IPS DF 6.9 (cell line): ENCODE measurements at regions not wholly inside any gene's neighbourhood (a gene's known extent, or its start where the extent isn't known, plus 50 kb on each side); places are given as distances from the start of the nearest gene placed in this dataset.

ENCODE experiments used
- DNase-seq: peaks from one replicate; pipeline ENCODE4 v3.0.0-alpha.2; 2013; ENCODE audit warnings: low read depth, low spot score
- H3K27ac ChIP-seq: one replicate; pipeline ENCODE4 v1.5.1; 2013; ENCODE audit warnings: low read length, control low read depth
- H3K27me3 ChIP-seq: 2 replicates; pipeline ENCODE4 v1.6.1; 2013; ENCODE audit warnings: mild to moderate bottlenecking, low read length; ENCODE audit not compliant: control insufficient read depth, insufficient read depth
- H3K36me3 ChIP-seq: 2 replicates; pipeline ENCODE4 v1.6.1; 2013; ENCODE audit warnings: low read length; ENCODE audit not compliant: control insufficient read depth, insufficient read depth
- H3K4me1 ChIP-seq: 2 replicates; pipeline ENCODE4 v1.6.1; 2013; ENCODE audit warnings: low read length; ENCODE audit not compliant: control insufficient read depth, insufficient read depth
- H3K4me3 ChIP-seq: 2 replicates; pipeline ENCODE4 v1.5.1; 2013; ENCODE audit warnings: mild to moderate bottlenecking, low read length
- H3K9me3 ChIP-seq: 2 replicates; pipeline ENCODE4 v1.6.1; 2013; ENCODE audit warnings: low read length, inconsistent platforms; ENCODE audit not compliant: control insufficient read depth, insufficient read depth
- WGBS: extraction: QIAGEN DNeasy Blood & Tissue Kit; methylation state at CpG from one replicate; pipeline ENCODE4 v1.1.7; 2013; ENCODE audit warnings: mixed read lengths, missing lambda C conversion rate; ENCODE audit not compliant: insufficient read length, insufficient coverage; 5-methylcytosine and 5-hydroxymethylcytosine counted together

DNA sequence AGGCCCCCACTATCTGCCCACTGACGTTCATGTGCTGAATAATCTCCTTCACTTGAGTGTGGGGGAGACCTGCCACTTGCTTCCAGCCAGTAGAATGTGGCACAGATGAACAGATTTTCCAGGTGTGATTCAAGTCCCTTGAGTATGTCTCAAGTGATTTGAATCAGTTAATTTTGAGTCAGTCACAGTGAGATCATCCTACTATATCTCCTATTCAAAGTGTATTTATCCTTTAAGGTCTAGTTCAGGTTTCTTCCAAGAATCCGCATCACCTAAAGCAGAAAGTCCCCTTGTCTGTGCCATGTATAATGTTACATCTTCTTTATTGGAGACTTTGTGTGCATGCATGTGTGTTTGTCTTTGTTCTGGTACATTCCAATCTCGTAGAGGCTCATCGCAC, 208.3 kb upstream of the DAB2 start:
- no peak for DNase-seq
- Histone ChIP-seq H3K4me3 (no peak overlapping the region), H3K4me1 (no peaks in the 10 kb centered on the region), H3K9me3 (no peaks in the 10 kb centered on the region), H3K27me3 (no peaks in the 10 kb centered on the region), H3K27ac (no peak overlapping the region), H3K36me3 (no peaks in the 10 kb centered on the region)
- no CpG with 5 or more reads among the region's 4 CpGs for WGBS

DNA sequence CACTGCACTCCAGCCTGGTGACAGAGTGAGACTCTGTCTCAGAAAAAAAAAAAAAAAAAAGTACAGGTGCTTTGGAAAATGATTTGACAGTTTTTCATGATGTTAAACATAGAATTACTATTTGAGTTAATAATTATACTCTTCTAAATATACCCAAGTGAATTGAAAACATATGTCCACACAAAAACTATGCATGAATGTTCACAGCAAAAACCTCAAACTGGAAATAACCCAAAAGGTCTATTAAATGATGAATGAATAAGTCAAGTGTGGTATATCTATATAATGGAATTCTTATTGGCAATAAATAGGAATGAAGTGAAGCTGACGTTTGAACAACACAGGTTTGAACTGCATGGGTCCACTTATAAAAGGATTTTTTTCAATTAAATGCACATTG, 207.2 kb upstream of the DAB2 start:
- Histone ChIP-seq H3K27me3 (no peaks in the 10 kb centered on the region), H3K36me3 (no peaks in the 10 kb centered on the region), H3K9me3 (no peaks in the 10 kb centered on the region), H3K4me1 (no peaks in the 10 kb centered on the region), H3K4me3 (no peak overlapping the region), H3K27ac (no peak overlapping the region)
- WGBS: no CpG with 5 or more reads among the region's 1 CpG
- no peak for DNase-seq

DNA sequence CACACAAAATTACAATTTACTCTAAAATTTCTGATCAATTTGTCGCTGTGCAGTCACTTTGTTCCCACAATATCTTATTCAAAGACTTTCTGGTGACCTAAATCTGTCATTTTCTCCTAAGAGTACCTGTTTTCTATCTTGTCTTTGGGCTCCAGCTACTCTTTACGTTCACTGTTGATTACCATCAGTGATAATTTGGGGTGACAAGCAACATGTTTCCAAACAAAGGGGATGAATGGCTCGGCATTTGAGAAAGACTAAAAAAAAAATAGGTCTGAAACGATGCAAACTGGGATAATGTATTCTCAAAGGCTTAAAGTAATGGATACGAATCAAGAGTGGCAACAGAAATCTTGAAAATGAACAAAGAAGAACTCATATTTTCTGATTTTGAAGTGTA, 205.2 kb upstream of the DAB2 start:
- no peaks in the 10 kb centered on the region for H3K36me3 ChIP-seq
- DNase-seq: no peak
- no peaks in the 10 kb centered on the region for H3K9me3 ChIP-seq
- H3K27ac ChIP-seq: no peak overlapping the region
- no peaks in the 10 kb centered on the region for H3K4me1 ChIP-seq
- H3K4me3 ChIP-seq: no peak overlapping the region
- WGBS: no CpG with 5 or more reads among the region's 5 CpGs
- H3K27me3 ChIP-seq: no peaks in the 10 kb centered on the region

DNA sequence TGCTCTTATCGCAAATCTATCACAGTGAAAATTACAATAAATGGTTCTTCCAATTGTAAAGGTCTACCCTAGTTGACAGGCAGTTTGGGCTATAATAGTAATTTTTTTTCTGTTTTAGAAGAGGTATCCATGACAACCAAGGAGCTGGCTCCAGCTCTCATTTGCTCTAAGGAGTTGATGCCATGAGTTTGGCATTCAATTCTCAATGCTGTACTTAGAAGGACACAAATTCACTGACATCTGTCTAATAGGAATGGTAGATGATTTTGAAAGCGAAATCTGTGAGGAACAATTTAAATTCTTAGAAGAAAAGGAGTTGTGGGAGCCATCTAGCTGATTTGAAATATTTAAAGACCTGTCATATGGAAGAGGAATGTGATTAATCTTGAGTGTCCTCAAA, 203.6 kb upstream of the DAB2 start:
- Histone ChIP-seq H3K4me1 (no peaks in the 10 kb centered on the region), H3K36me3 (no peaks in the 10 kb centered on the region), H3K27me3 (no peaks in the 10 kb centered on the region), H3K27ac (no peak overlapping the region), H3K4me3 (no peak overlapping the region), H3K9me3 (no peaks in the 10 kb centered on the region)
- DNase-seq: no peak
- no CpG with 5 or more reads among the region's 2 CpGs for WGBS

DNA sequence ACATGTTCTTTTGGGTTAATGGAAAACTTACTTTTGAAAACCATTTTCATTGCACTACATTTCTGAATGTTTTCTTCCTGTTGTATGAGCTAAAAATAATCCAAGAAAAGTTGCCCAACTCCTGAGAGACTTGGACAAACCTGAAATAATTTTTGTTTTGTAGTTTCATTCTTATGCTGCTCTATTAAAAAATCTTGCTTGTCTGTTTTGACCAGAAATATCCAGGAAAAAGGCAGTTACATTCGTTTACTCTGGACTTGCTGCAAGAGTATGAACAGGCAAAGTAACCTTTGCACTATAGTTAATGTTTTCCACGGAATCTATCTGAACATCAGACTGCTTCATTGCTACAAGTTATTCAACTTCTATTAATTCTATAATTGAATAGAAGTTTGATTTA, 200.1 kb upstream of the DAB2 start:
- Histone ChIP-seq H3K36me3 (no peaks in the 10 kb centered on the region), H3K27ac (no peak overlapping the region), H3K4me1 (no peaks in the 10 kb centered on the region), H3K4me3 (no peak overlapping the region), H3K9me3 (no peaks in the 10 kb centered on the region), H3K27me3 (no peaks in the 10 kb centered on the region)
- no peak for DNase-seq
- WGBS: no CpG with 5 or more reads among the region's 2 CpGs

DNA sequence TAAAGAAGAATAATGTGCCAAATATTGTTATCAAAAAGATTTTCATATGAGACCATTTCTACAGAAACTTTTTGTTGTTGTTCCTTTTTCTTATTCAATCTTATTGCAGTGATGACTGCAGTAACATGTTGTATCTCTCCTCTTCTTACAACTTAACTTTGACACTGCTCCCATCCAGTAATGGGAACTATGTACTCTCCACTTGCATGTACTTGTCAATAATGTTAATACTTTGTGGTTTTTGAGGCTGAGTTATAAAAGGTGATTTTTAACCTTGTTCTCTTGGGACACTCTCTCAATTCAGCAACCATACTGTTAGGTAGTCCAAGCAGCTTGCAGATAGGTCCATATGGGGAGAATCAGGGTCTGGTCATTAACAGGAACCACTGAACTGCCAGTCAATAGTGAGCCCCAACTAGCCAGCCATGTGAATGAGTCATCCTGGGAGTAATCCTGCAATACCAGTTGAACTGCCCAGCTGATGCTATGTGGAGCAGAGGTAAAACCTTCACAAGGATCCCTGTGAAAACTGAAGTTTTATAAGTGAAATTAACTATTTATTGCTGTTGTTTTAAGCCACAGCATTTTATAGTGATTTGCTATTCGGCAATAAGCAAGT, 199.6 kb upstream of the DAB2 start:
- Histone ChIP-seq H3K4me1 (no peaks in the 10 kb centered on the region), H3K36me3 (no peaks in the 10 kb centered on the region), H3K4me3 (no peak overlapping the region), H3K27ac (no peak overlapping the region), H3K9me3 (no peaks in the 10 kb centered on the region), H3K27me3 (no peaks in the 10 kb centered on the region)
- no CpG with 5 or more reads among the region's 1 CpG for WGBS
- DNase-seq: no peak

DNA sequence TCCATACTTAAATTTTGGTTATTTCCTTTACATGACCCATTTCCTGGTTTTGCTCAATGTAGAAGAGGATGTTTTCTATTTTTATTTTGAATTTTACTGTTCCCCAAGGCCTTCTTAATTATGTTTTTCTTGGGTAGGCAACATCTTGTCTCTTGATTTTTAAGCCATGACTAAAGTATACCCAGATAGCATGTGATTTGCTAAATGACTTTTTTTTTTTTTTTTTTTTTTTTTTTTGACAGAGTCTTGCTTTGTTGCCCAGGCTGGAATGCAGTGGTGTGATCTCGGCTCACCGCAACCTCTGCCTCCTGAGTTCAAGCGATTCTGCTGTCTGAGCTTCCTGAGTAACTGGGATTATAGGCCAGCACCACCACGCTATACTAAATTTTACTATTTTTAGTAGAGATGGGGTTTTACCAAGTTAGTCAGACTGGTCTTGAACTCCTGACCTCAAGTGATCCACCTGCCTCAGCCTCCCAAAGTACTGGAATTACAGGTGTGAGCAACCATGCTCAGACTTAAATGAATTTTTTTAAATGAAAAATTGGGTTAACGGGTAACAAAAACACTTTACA, 198.6 kb upstream of the DAB2 start:
- no CpG with 5 or more reads among the region's 5 CpGs for WGBS
- H3K27me3 ChIP-seq: no peaks in the 10 kb centered on the region
- no peak overlapping the region for H3K27ac ChIP-seq
- H3K9me3 ChIP-seq: no peaks in the 10 kb centered on the region
- no peak overlapping the region for H3K4me3 ChIP-seq
- no peak for DNase-seq
- H3K36me3 ChIP-seq: no peaks in the 10 kb centered on the region
- H3K4me1 ChIP-seq: no peaks in the 10 kb centered on the region

DNA sequence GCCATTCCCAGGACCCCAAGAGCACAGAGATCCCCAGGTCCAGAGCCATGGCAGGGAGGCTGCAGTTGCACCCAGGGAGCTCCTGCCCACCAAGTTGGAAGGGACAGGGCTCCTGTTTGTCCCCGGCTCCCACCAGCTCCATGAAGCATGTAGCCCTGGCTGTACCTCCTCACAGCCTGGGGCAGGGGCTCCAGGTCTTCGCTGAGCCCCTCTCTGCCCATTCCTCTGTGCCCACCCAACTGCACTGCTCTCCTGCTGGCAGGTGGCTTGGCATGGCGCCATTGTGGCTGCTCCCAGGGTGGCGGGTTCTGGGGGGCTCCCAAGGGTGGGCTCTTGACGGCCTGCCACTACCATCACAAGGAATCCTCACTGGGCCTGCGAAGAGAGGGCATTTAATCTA, 197.5 kb upstream of the DAB2 start:
- H3K36me3 ChIP-seq: no peaks in the 10 kb centered on the region
- no peaks in the 10 kb centered on the region for H3K4me1 ChIP-seq
- DNase-seq: no peak
- H3K4me3 ChIP-seq: no peak overlapping the region
- no peaks in the 10 kb centered on the region for H3K27me3 ChIP-seq
- H3K27ac ChIP-seq: no peak overlapping the region
- no CpG with 5 or more reads among the region's 6 CpGs for WGBS
- no peaks in the 10 kb centered on the region for H3K9me3 ChIP-seq

DNA sequence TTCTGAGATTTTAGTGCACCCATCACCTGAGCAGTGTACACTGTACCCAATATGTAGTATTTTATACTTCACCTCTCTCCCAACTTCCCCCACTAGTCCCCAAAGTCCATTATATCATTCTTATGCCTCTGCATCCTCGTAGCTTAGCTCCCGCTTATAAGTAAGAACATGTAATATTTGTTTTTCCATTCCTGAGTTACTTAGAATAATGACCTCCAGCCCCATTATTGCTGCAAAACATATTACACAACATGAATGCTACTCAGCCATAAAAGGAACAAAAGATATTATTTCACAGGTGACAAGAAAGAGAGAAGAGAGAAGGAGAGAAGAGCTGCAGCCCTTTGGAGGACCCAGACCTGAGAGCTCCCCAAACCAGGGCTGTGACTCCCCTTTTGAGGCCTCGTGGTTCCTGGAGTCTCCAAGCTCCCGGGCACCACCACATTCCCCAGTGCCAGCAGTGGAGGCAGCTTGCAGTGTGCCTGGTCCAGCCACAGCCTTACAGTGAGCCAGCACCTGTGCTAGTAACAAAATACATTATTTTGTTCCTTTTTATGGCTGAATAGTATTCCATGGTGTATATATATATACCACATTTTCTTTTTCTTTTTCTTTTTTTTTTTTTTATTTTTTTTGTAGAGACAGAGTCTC, 194.5 kb upstream of the DAB2 start:
- no peak for DNase-seq
- no peak overlapping the region for H3K4me3 ChIP-seq
- no peaks in the 10 kb centered on the region for H3K9me3 ChIP-seq
- no peaks in the 10 kb centered on the region for H3K27me3 ChIP-seq
- no peak overlapping the region for H3K27ac ChIP-seq
- no peaks in the 10 kb centered on the region for H3K4me1 ChIP-seq
- no CpG with 5 or more reads among the region's 4 CpGs for WGBS
- H3K36me3 ChIP-seq: no peaks in the 10 kb centered on the region

DNA sequence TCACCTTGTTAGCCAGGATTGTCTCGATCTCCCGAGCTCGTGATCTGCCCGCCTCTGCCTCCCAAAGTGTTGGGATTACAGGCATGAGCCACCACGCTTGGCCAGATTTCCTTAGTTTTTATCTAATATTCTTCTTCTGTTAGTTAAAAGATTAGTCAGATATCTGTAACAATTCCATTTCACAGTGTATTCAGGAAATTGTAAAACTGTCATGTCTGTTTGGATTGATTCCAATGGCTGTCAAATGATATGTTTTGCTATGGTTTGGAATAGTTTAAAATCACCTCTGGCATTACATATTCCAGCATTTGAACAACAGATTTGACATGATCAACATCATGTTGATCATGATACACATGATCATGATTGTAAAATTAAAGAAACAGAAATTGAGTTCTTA, 193.6 kb upstream of the DAB2 start:
- no peaks in the 10 kb centered on the region for H3K36me3 ChIP-seq
- no peaks in the 10 kb centered on the region for H3K4me1 ChIP-seq
- H3K27ac ChIP-seq: no peak overlapping the region
- WGBS: no CpG with 5 or more reads among the region's 5 CpGs
- no peak overlapping the region for H3K4me3 ChIP-seq
- DNase-seq: no peak
- H3K27me3 ChIP-seq: no peaks in the 10 kb centered on the region
- H3K9me3 ChIP-seq: no peaks in the 10 kb centered on the region

DNA sequence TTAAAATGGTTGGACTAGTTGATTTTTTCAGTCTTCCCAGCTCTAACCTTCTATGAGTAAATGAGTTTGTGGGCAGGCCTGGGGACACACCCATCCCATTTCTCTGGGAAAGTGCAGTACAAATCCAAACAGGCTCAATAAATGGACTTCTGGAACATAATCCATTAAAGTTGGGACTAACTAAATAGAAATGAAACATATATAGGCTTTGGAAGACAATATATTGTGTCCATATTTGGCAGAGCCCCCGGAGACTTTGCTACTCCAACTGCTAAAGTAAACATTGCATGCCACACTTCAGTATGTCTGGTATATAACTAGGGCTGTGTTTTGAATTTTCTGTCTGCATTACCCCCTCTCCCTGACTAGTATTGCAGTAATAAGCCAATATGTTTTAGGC, 191.4 kb upstream of the DAB2 start:
- Histone ChIP-seq H3K4me3 (no peak overlapping the region), H3K27ac (no peak overlapping the region), H3K36me3 (no peaks in the 10 kb centered on the region), H3K4me1 (no peaks in the 10 kb centered on the region), H3K27me3 (no peaks in the 10 kb centered on the region), H3K9me3 (no peaks in the 10 kb centered on the region)
- WGBS: no CpG with 5 or more reads among the region's 1 CpG
- no peak for DNase-seq
